Chondrocyte (in vitro differentiated cells): ENCODE measurements at regions not wholly inside any gene's neighbourhood (a gene's known extent, or its start where the extent isn't known, plus 50 kb on each side); places are given as distances from the start of the nearest gene placed in this dataset.
"Not testable (repeated sequence)": the region's sequence is repeated elsewhere in the genome, so short reads cannot be mapped to it uniquely, and the experiment has no call there.

Experiments used
- DNase-seq: peaks from one replicate; pipeline ENCODE4 v3.0.0; 2021; ENCODE audit warnings: mixed read lengths, low spot score
- H3K27ac Mint-ChIP-seq: one replicate; pipeline ENCODE4 v1.8.0; 2021; ENCODE audit warnings: mild to moderate bottlenecking, moderate library complexity, mixed read lengths; ENCODE audit not compliant: unreplicated experiment
- H3K27me3 Mint-ChIP-seq: 2 replicates; pipeline ENCODE4 v1.8.0; 2021; ENCODE audit warnings: low read depth, mixed read lengths
- H3K36me3 Mint-ChIP-seq: 2 replicates; pipeline ENCODE4 v1.8.0; 2021; ENCODE audit warnings: low read depth, mixed read lengths
- H3K4me1 Mint-ChIP-seq: 2 replicates; pipeline ENCODE4 v1.8.0; 2021; ENCODE audit warnings: low read depth, mild to moderate bottlenecking, mixed read lengths
- H3K4me3 Mint-ChIP-seq: one replicate; pipeline ENCODE4 v1.8.0; 2021; ENCODE audit warnings: mild to moderate bottlenecking, moderate library complexity, mixed read lengths; ENCODE audit not compliant: unreplicated experiment
- H3K9me3 Mint-ChIP-seq: 2 replicates; pipeline ENCODE4 v1.8.0; 2021; ENCODE audit warnings: low read depth, mixed read lengths
- TF ChIP-seq, protein P1 (sequence below): fragments of 200-600 bp; sonication (generic); IDR thresholded peaks from 2 replicates; pipeline ENCODE4 v1.5.0; 2021; ENCODE audit warnings: antibody characterized with exemption, mild to moderate bottlenecking, moderate library complexity

GRCh38 chr1:233463333-233463732, 135.8 kb downstream of the MAP3K21 start:
- no peaks in the 10 kb centered on the region for H3K36me3 Mint-ChIP-seq
- no peak overlapping the region for H3K4me3 Mint-ChIP-seq
- H3K27ac Mint-ChIP-seq, result no peak overlapping the region
- no peaks in the 10 kb centered on the region for H3K9me3 Mint-ChIP-seq
- no peaks in the 10 kb centered on the region for H3K4me1 Mint-ChIP-seq
- H3K27me3 Mint-ChIP-seq, result no peaks in the 10 kb centered on the region
- no peak for DNase-seq
- TF ChIP-seq, protein P1, sequence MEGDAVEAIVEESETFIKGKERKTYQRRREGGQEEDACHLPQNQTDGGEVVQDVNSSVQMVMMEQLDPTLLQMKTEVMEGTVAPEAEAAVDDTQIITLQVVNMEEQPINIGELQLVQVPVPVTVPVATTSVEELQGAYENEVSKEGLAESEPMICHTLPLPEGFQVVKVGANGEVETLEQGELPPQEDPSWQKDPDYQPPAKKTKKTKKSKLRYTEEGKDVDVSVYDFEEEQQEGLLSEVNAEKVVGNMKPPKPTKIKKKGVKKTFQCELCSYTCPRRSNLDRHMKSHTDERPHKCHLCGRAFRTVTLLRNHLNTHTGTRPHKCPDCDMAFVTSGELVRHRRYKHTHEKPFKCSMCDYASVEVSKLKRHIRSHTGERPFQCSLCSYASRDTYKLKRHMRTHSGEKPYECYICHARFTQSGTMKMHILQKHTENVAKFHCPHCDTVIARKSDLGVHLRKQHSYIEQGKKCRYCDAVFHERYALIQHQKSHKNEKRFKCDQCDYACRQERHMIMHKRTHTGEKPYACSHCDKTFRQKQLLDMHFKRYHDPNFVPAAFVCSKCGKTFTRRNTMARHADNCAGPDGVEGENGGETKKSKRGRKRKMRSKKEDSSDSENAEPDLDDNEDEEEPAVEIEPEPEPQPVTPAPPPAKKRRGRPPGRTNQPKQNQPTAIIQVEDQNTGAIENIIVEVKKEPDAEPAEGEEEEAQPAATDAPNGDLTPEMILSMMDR, result no peak

GRCh38 chr1:233465745-233466343, 138.3 kb downstream of the MAP3K21 start:
- Mint-ChIP-seq H3K4me3 (no peak overlapping the region), H3K4me1 (no peaks in the 10 kb centered on the region), H3K9me3 (no peaks in the 10 kb centered on the region), H3K27me3 (no peaks in the 10 kb centered on the region), H3K36me3 (no peaks in the 10 kb centered on the region), H3K27ac (no peak overlapping the region)
- TF ChIP-seq, protein P1, result no peak
- DNase-seq, result no peak

- TF ChIP-seq, protein P1, result no peak
- DNase-seq, result no peak
- Mint-ChIP-seq H3K27ac (no peak overlapping the region), H3K4me3 (no peak overlapping the region), H3K4me1 (no peaks in the 10 kb centered on the region), H3K36me3 (no peaks in the 10 kb centered on the region), H3K9me3 (no peaks in the 10 kb centered on the region), H3K27me3 (no peaks in the 10 kb centered on the region)
Observed at GRCh38 chr1:233470741-233471499, 143.0 kb upstream of the KCNK1 start.

DNA sequence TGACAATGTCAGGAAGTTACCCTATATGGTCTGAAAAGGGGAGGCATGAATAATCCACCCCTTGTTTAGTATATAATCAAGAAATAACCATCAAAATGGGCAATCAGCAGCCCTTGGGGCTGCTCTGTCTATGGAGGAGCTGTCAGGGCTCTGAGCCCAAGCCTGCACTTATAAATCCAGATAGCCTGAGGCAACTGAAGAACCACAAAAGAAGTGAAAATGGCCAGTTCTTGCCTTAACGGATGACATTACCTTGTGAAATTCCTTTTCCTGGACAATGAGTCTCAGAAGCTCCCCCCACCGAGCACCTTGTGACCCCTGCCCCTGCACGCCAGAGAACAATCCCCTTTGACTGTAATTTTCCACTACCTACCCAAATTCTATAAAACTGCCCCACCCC, 142.1 kb upstream of the KCNK1 start:
- H3K4me3 Mint-ChIP-seq, H3K27me3 Mint-ChIP-seq, H3K36me3 Mint-ChIP-seq, H3K9me3 Mint-ChIP-seq, H3K27ac Mint-ChIP-seq, H3K4me1 Mint-ChIP-seq, DNase-seq: not testable (repeated sequence)

DNA sequence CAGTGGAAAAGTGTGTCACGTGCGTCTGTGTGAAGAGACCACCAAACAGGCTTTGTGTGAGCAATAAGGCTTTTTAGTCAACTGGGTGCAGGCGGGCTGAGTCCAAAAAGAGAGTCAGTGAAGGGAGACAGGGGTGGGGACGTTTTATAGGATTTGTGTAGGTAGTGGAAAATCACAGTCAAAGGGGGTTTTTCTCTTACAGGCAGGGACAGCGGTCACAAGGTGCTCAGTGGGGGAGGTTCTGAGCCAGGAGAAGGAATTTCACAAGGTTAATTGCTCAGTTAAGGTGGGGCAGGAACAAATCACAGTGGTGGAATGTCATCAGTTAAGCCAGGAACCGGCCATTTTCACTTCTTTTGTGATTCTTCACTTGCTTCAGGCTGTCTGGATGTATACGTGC, 141.1 kb upstream of the KCNK1 start:
- not testable (repeated sequence) for H3K27ac Mint-ChIP-seq, H3K4me3 Mint-ChIP-seq

GRCh38 chr1:233473549-233474204, 140.2 kb upstream of the KCNK1 start:
- no peak overlapping the region for H3K4me3 Mint-ChIP-seq
- no peak overlapping the region for H3K27ac Mint-ChIP-seq
- no peak for DNase-seq
- TF ChIP-seq, protein P1, result no peak
- no peaks in the 10 kb centered on the region for H3K4me1 Mint-ChIP-seq
- H3K9me3 Mint-ChIP-seq, result no peaks in the 10 kb centered on the region
- no peaks in the 10 kb centered on the region for H3K36me3 Mint-ChIP-seq
- peaks cover 5% of the 10 kb centered on the region for H3K27me3 Mint-ChIP-seq

More for the DNA sequence above, 141.1 kb upstream of the KCNK1 start:
- not testable (repeated sequence) for H3K9me3 Mint-ChIP-seq, DNase-seq, H3K27me3 Mint-ChIP-seq, H3K36me3 Mint-ChIP-seq, H3K4me1 Mint-ChIP-seq
